Lung (tissue), 11 donors: ENCODE measurements at regions not wholly inside any gene's neighbourhood (a gene's known extent, or its start where the extent isn't known, plus 50 kb on each side); places are given as distances from the start of the nearest gene placed in this dataset.

ENCODE experiments used
- ATAC-seq: fragments of 200-7000 bp; cut with Tn5 transposase; one replicate; pipeline ENCODE4 v1.9.1; 2020; ENCODE audit warnings: moderate number of reproducible peaks; ENCODE audit not compliant: insufficient read depth, low FRiP score
- DNase-seq, 3 donors: peaks; one replicate each; pipeline ENCODE4 v3.0.0-alpha.2; 2013 to 2017
- H3K27ac ChIP-seq, 2 donors: one replicate each; pipeline ENCODE4 v1.5.1; 2013; ENCODE audit warnings: mild to moderate bottlenecking in 2 of 2, moderate library complexity in 2 of 2, control low read depth in 1 of 2, inconsistent platforms in 1 of 2, low read depth in 1 of 2, low read length in 1 of 2
- H3K27me3 ChIP-seq, 3 donors: one replicate each; pipeline ENCODE4 v1.5.1; 2013; ENCODE audit warnings: low read length in 2 of 3; ENCODE audit not compliant: control insufficient read depth in 3 of 3, insufficient read depth in 3 of 3
- H3K36me3 ChIP-seq, 4 donors: one replicate each; pipeline ENCODE4 v1.5.1; 2013; ENCODE audit warnings: low read length in 4 of 4, mild to moderate bottlenecking in 1 of 4, moderate library complexity in 1 of 4; ENCODE audit not compliant: control insufficient read depth in 4 of 4, insufficient read depth in 4 of 4
- H3K4me1 ChIP-seq, 5 donors: one replicate each; pipeline ENCODE4 v1.5.1; 2013; ENCODE audit warnings: low read length in 5 of 5, mild to moderate bottlenecking in 2 of 5, moderate library complexity in 1 of 5; ENCODE audit not compliant: control insufficient read depth in 5 of 5, insufficient read depth in 5 of 5
- H3K4me3 ChIP-seq: one replicate; pipeline ENCODE4 v1.5.1; 2013; ENCODE audit warnings: mild to moderate bottlenecking, control low read depth, moderate library complexity
- H3K9ac ChIP-seq, 2 donors: one replicate each; pipeline ENCODE4 v1.5.1; 2013; ENCODE audit warnings: low read length in 2 of 2, control low read depth in 1 of 2; ENCODE audit not compliant: insufficient read depth in 1 of 2
- H3K9me3 ChIP-seq, 4 donors: one replicate each; pipeline ENCODE4 v1.5.1; 2013; ENCODE audit warnings: low read length in 3 of 4, mild to moderate bottlenecking in 1 of 4, moderate library complexity in 1 of 4; ENCODE audit not compliant: control insufficient read depth in 4 of 4, insufficient read depth in 3 of 4
- CTCF ChIP-seq: IDR thresholded peaks from 2 replicates; pipeline ENCODE4 v1.5.1; 2012; ENCODE audit warnings: mild to moderate bottlenecking; ENCODE audit errors: control extremely low read depth, extremely low read depth
- WGBS, 2 donors: extraction: QIAGEN DNeasy Blood & Tissue Kit; methylation state at CpG; one replicate each; pipeline ENCODE4 v1.1.7; 2013; 5-methylcytosine and 5-hydroxymethylcytosine counted together
- donor health status: control.
- donor health status: control.
- donor health status: Bipolar disorder and iron deficiency.
- donor health status: healthy.
- donor health status: DM: yes; HTN: yes; CAD: no.

GRCh38 chr10:53619671-53620070 lies 847.1 kb upstream of the MBL2 start:
- H3K9me3 ChIP-seq: no peaks in the 10 kb centered on the region
- H3K9ac ChIP-seq: no peak overlapping the region
- no peak overlapping the region for H3K4me3 ChIP-seq
- H3K36me3 ChIP-seq: no peaks in the 10 kb centered on the region
- H3K27me3 ChIP-seq: no peaks in the 10 kb centered on the region
- peaks cover 0 to 6% (median 0%) of the 10 kb centered on the region in 5 donors for H3K4me1 ChIP-seq
- no peak for TF ChIP-seq CTCF
- no peak for DNase-seq
- no peak overlapping the region for H3K27ac ChIP-seq
- 75 to 86% methylated on average over 2 of the region's 2 CpGs for WGBS, 2 donors
- ATAC-seq: no peak

- ATAC-seq (no peak), DNase-seq (peak in 2 of 3 donors; percentile 80 to 81)
- H3K36me3 ChIP-seq: no peaks in the 10 kb centered on the region
- no peak overlapping the region for H3K4me3 ChIP-seq
- no peaks in the 10 kb centered on the region for H3K27me3 ChIP-seq
- 66 to 84% methylated on average over 3 of the region's 3 CpGs for WGBS, 2 donors
- H3K27ac ChIP-seq: no peak overlapping the region
- H3K9ac ChIP-seq: no peak overlapping the region
- peaks cover 0 to 21% (median 0%) of the 10 kb centered on the region in 5 donors for H3K4me1 ChIP-seq
- TF ChIP-seq CTCF: no peak
- H3K9me3 ChIP-seq: no peaks in the 10 kb centered on the region
Measured at GRCh38 chr10:53607691-53608090, 835.1 kb upstream of the MBL2 start.

GRCh38 chr10:53606981-53607380 lies 834.4 kb upstream of the MBL2 start:
- Histone ChIP-seq H3K4me1 (peaks cover 0 to 21% (median 0%) of the 10 kb centered on the region in 5 donors), H3K9me3 (no peaks in the 10 kb centered on the region), H3K36me3 (no peaks in the 10 kb centered on the region), H3K4me3 (no peak overlapping the region), H3K27ac (no peak overlapping the region), H3K9ac (no peak overlapping the region), H3K27me3 (no peaks in the 10 kb centered on the region)
- WGBS, 2 donors: 81 to 82% methylated on average over 3 of the region's 3 CpGs
- no peak for TF ChIP-seq CTCF
- DNase-seq (peak in 2 of 3 donors; percentile 65 to 69), ATAC-seq (no peak)

GRCh38 chr10:53601260-53601875 lies 828.8 kb upstream of the MBL2 start:
- no peak overlapping the region for H3K27ac ChIP-seq
- peak; percentile 44 for TF ChIP-seq CTCF
- ATAC-seq: no peak
- peak in 2 of 3 donors; percentile 73 to 78 for DNase-seq
- H3K9me3 ChIP-seq: no peaks in the 10 kb centered on the region
- no peak overlapping the region for H3K9ac ChIP-seq
- H3K27me3 ChIP-seq: no peaks in the 10 kb centered on the region
- no peaks in the 10 kb centered on the region for H3K36me3 ChIP-seq
- 18% methylated on average over 11 of the region's 11 CpGs for WGBS, 2 donors
- H3K4me3 ChIP-seq: no peak overlapping the region
- peaks cover 0 to 10% (median 0%) of the 10 kb centered on the region in 5 donors for H3K4me1 ChIP-seq
